MM.1S (cell line): ENCODE measurements at regions not wholly inside any gene's neighbourhood (a gene's known extent, or its start where the extent isn't known, plus 50 kb on each side); places are given as distances from the start of the nearest gene placed in this dataset.

Experiments used
- DNase-seq: peaks from one replicate; pipeline ENCODE4 v3.0.0-alpha.2; 2015
- H2AFZ ChIP-seq: fragments of 300-600 bp; sonication (generic); 2 replicates; pipeline ENCODE4 v1.6.0; 2016; ENCODE audit warnings: antibody characterized with exemption, low read length
- H3F3A ChIP-seq: fragments of 300-600 bp; sonication (generic); 2 replicates; pipeline ENCODE4 v1.6.1; 2016; ENCODE audit warnings: mild to moderate bottlenecking, antibody characterized with exemption, low read length, moderate library complexity, mixed read lengths; ENCODE audit not compliant: insufficient read depth
- H3K27ac ChIP-seq: fragments of 300-600 bp; sonication (generic); 2 replicates; pipeline ENCODE4 v1.5.1; 2016; ENCODE audit warnings: mild to moderate bottlenecking, low read length
- H3K27me3 ChIP-seq: fragments of 300-600 bp; sonication (generic); replicated peaks from 2 replicates; pipeline ENCODE4 v1.6.0; 2016; ENCODE audit warnings: low read length; ENCODE audit not compliant: insufficient read depth
- H3K36me3 ChIP-seq: fragments of 300-600 bp; sonication (generic); replicated peaks from 2 replicates; pipeline ENCODE4 v1.6.1; 2016; ENCODE audit warnings: mild to moderate bottlenecking, low read length, mixed read lengths; ENCODE audit not compliant: insufficient read depth
- H3K4me1 ChIP-seq: fragments of 300-600 bp; sonication (generic); 2 replicates; pipeline ENCODE4 v1.6.1; 2016; ENCODE audit warnings: low read length, mixed read lengths
- H3K4me2 ChIP-seq: fragments of 300-600 bp; sonication (generic); 2 replicates; pipeline ENCODE4 v1.6.0; 2016; ENCODE audit warnings: low read depth, low read length
- H3K4me3 ChIP-seq: fragments of 300-600 bp; sonication (generic); 2 replicates; pipeline ENCODE4 v1.5.1; 2016; ENCODE audit warnings: low read length, mixed read lengths
- H3K79me2 ChIP-seq: fragments of 300-600 bp; sonication (generic); 2 replicates; pipeline ENCODE4 v1.6.1; 2016; ENCODE audit warnings: mixed run types, low read length, mixed read lengths
- H3K9ac ChIP-seq: fragments of 300-600 bp; sonication (generic); 2 replicates; pipeline ENCODE4 v1.6.1; 2016; ENCODE audit warnings: low read length, mixed read lengths
- H3K9me2 ChIP-seq: fragments of 300-600 bp; sonication (generic); replicated peaks from 2 replicates; pipeline ENCODE4 v1.6.1; 2016; ENCODE audit warnings: mild to moderate bottlenecking, low read length, mixed read lengths; ENCODE audit not compliant: insufficient read depth
- H3K9me3 ChIP-seq: fragments of 300-600 bp; sonication (generic); replicated peaks from 2 replicates; pipeline ENCODE4 v1.6.1; 2016; ENCODE audit warnings: mild to moderate bottlenecking, low read length, mixed read lengths; ENCODE audit not compliant: insufficient read depth
- H4K20me1 ChIP-seq: fragments of 300-600 bp; sonication (generic); 2 replicates; pipeline ENCODE4 v1.6.1; 2016; ENCODE audit warnings: mild to moderate bottlenecking, low read length, moderate library complexity, mixed read lengths; ENCODE audit not compliant: insufficient read depth
- CTCF ChIP-seq: fragments of 300-600 bp; sonication (generic); IDR thresholded peaks from 2 replicates; pipeline ENCODE4 v1.5.1; 2016; ENCODE audit warnings: antibody characterized with exemption, low read length, mixed read lengths
- EZH2 ChIP-seq: fragments of 300-600 bp; sonication (generic); optimal IDR thresholded peaks from 2 replicates; pipeline ENCODE3; 2017; ENCODE audit warnings: low read depth, mild to moderate bottlenecking, antibody characterized with exemption, low read length, mixed read lengths
- EZH2phosphoT487 ChIP-seq: fragments of 300-600 bp; sonication (generic); IDR thresholded peaks from 2 replicates; pipeline ENCODE4 v1.6.1; 2018; ENCODE audit warnings: antibody characterized with exemption, low read length

GRCh38 chr13:80530902-80531301 is 190.0 kb upstream of the SPRY2 start:
- no peaks in the 10 kb centered on the region for H3F3A ChIP-seq
- no peak for DNase-seq
- H3K27ac ChIP-seq, result no peak overlapping the region
- no peak overlapping the region for H3K9ac ChIP-seq
- H3K36me3 ChIP-seq, result no peaks in the 10 kb centered on the region
- H3K4me3 ChIP-seq, result no peak overlapping the region
- no peak overlapping the region for H3K4me2 ChIP-seq
- no peak for TF ChIP-seq EZH2phosphoT487
- no peak for TF ChIP-seq CTCF
- TF ChIP-seq EZH2, result no peak
- H3K9me2 ChIP-seq, result no peaks in the 10 kb centered on the region
- H3K79me2 ChIP-seq, result no peaks in the 10 kb centered on the region
- H3K27me3 ChIP-seq, result no peaks in the 10 kb centered on the region
- H3K9me3 ChIP-seq, result no peaks in the 10 kb centered on the region
- H2AFZ ChIP-seq, result no peak overlapping the region
- H4K20me1 ChIP-seq, result no peaks in the 10 kb centered on the region
- H3K4me1 ChIP-seq, result no peaks in the 10 kb centered on the region

GRCh38 chr13:80530191-80530590 is 189.3 kb upstream of the SPRY2 start:
- Histone ChIP-seq H3K4me3 (no peak overlapping the region), H3K27me3 (no peaks in the 10 kb centered on the region), H3K9me2 (no peaks in the 10 kb centered on the region), H2AFZ (no peak overlapping the region), H3K9me3 (no peaks in the 10 kb centered on the region), H4K20me1 (no peaks in the 10 kb centered on the region), H3K9ac (no peak overlapping the region), H3K27ac (no peak overlapping the region), H3K36me3 (no peaks in the 10 kb centered on the region), H3K4me1 (no peaks in the 10 kb centered on the region), H3F3A (no peaks in the 10 kb centered on the region), H3K4me2 (no peak overlapping the region), H3K79me2 (no peaks in the 10 kb centered on the region)
- TF ChIP-seq CTCF, result no peak
- no peak for TF ChIP-seq EZH2phosphoT487
- TF ChIP-seq EZH2, result no peak
- DNase-seq, result no peak

GRCh38 chr13:80529734-80530133 is 188.8 kb upstream of the SPRY2 start:
- TF ChIP-seq EZH2, result no peak
- TF ChIP-seq EZH2phosphoT487, result no peak
- TF ChIP-seq CTCF, result no peak

More at GRCh38 chr13:80529734-80530133, 188.8 kb upstream of the SPRY2 start:
- no peaks in the 10 kb centered on the region for H3K36me3 ChIP-seq
- H4K20me1 ChIP-seq, result no peaks in the 10 kb centered on the region
- no peak overlapping the region for H2AFZ ChIP-seq
- H3K9me2 ChIP-seq, result no peaks in the 10 kb centered on the region
- no peak overlapping the region for H3K4me2 ChIP-seq
- no peaks in the 10 kb centered on the region for H3K4me1 ChIP-seq
- H3K79me2 ChIP-seq, result no peaks in the 10 kb centered on the region
- no peak overlapping the region for H3K27ac ChIP-seq
- no peaks in the 10 kb centered on the region for H3K9me3 ChIP-seq
- no peak for DNase-seq
- H3F3A ChIP-seq, result no peaks in the 10 kb centered on the region
- no peak overlapping the region for H3K4me3 ChIP-seq
- H3K9ac ChIP-seq, result no peak overlapping the region
- no peaks in the 10 kb centered on the region for H3K27me3 ChIP-seq
